HG03469 (cell line): ENCODE measurements at regions not wholly inside any gene's neighbourhood (a gene's known extent, or its start where the extent isn't known, plus 50 kb on each side); places are given as distances from the start of the nearest gene placed in this dataset.

ENCODE experiments used
- ATAC-seq: cut with Tn5 transposase; IDR thresholded peaks from one replicate; pipeline ENCODE4 v1.9.1; 2021; ENCODE audit warnings: mild to moderate bottlenecking, moderate library complexity, moderate number of reproducible peaks; ENCODE audit not compliant: unreplicated experiment

DNA sequence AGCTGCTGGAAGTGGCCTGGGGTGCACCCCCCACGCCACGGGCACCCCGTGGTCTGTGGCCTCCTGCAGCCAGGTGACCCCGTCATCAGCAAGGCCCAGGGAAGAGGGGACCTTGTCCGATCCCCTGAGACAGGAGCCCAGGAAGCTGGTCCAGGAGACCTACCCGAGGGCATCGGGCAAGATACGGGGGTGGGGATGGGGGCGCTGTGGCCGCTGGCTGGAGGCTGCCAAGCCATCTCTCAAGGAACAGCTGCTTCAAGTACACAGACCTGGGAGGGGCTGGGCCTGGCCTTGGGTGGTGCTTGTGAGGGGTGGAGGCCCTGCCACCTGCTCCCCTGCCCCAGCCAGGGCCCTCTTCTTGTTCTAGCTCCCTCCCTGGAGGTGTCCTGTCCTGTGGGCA is 1272.1 kb downstream of the BRD1 start:
- ATAC-seq: no peak

DNA sequence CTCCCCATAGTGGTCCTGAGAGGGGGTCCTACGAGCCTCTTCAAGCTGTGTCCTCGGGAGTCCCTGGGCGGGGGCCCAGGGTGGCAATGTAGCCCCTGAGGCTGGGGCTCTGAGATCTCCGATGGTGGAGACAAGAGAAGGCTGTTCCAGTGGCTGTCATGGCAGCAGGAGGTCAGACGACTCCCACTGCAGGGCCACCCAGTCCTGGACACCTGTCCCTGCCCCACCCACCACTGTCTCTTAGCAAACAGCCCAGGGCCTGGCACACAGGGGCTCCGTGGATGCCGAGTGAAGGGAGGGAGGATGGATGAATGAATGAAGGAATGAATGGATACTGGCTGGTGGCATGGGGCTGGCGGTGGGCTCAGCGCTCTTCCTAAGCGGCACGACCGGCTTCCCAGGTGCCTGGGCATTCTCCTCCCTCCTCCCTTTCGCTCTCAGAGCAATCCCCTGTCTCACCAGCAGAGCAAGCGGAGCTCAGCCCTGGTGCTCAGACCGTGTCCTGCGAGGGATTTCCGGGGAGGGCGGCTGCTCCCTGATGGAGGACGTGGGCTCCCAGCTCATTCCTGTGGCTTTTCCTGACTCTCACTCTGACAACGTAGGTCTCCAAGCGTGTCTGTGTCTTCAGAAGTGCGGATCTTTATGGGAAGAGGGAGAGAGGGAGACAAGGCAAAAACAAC is 1272.6 kb downstream of the BRD1 start:
- ATAC-seq: no peak

DNA sequence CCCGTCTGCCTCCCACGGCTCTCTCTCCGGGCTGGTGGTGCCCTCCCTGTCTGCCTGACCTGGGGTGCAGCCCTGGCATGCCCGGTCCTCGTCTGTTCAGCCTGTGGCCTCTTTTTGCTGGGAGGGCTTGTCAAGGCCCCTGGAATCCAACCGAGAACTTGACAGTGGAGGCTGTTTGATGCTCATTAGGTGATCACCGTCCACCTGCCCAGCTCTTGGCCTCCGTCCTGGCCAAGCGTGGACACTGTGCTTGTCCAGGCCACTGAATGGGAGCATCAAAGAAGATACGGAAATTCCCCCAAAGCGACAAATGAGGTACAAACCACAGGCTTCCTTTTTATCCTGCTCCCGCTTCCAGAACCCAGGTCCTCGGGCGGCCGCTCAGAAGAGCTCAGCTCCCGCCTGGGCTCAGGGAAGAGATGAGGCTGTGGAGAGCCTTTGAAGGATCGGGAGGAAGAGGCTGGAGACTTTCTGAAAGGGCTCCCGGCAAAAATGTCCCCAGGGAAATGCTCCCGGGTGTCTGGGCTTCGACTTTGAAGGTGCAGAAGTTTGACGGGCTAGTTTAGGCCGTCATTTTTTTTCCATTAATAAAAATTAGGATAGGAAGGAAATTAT is 1273.9 kb downstream of the BRD1 start:
- no peak for ATAC-seq

DNA sequence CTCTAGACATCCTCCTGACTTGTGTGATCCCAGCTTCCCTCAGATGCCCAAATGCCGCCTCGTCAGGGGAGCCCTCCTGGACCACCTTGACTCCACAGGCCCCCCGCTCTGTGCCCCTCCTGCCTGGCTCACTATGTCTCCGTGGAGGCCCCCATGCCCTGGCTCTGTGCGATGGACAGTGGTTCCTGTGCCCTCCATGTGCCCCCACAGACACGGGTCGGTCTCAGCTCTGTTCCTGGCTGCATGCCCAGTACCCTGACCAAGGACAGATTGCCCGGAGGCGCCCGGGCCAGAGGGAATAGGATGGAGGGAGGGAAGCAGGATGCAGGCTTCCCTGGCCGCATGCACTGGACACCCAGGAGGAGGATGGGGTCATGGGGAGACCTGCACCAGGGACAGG is 1274.6 kb downstream of the BRD1 start:
- ATAC-seq: no peak

DNA sequence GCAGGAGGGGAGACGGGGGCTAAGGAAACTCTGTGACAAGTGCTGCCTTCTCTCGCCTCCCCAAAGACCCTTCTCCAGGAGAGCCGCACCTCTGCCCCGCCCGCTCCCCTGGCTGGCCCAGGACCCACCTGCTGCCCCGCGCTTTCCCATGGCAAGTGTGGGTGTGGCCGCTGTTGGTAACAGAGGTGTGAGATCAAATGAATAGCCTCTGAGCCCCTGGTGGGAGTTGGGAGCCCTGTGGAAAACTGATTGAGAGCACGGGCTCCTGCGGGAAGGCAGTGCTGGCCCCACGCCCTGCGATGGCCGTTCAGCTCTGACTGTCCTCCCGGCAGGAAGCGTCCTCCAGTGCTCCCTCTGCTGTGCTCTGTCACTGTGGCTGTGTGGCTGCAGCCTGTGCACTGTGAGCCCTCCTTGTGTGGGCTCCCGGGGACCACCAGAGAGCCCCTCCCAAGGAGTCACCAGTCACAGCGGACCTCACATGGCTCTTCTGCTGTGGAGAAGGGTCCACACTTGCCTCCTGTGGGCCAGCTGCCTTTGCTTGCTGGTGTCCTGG is 1275.9 kb downstream of the BRD1 start:
- no peak for ATAC-seq

DNA sequence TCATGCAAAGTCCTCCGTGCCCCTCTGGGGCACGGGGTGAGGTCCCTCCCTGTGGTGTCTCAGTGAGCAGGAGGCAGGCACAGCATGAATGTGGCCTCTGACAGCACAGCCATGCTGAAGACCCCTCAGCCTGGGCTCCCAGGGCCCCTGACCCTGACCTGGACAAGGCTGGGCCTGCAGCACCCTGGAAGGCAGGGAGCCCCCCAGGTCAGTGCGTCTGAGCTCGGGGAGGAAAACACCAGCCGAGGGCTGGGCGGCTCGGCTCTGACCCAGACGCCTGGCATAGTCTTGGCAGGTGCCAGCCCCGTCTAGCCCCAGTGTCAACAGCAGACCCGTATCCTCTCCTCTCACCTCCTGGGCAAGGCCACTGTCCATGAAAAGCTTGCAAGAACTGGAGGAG is 1276.6 kb downstream of the BRD1 start:
- no peak for ATAC-seq

DNA sequence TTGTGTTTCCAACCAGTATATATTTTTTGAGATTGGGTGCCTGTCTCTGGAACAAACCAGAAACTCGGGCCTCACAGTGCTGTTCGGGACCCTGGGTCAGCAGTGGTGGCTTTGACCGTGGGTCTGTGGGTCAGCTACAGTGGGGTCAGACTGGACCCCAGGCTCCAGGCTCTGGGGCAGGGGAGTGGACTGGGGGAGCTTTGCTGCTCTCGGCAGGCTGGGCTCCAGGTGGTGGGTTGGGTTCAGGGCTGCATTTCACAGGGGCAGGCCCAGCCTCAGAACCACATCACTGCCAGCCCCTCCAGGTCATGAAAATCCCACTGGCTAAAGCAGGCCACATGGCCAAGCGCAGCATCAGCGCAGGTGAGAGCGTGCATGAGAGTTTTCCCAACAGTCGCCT is 1279.3 kb downstream of the BRD1 start:
- ATAC-seq: no peak

DNA sequence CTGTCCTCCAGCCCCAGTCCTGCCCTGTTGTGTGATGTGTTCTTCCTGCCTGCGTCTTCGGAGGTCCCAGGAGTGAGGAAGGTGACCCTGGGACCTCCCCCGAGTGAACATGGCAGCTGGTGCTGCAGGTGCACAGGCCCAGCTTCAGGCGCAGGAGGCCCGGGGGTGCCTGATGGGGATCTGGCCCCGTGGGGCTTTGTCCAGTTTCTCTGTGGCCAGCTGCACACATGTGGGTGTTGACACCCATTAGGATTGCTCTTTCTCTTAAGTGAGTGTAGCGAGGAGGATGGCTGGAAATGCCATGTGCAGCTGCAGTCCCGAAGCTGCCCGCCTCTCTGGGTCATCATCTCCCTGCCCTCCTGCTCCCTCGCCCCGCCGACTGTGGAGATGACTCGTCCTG is 1279.7 kb downstream of the BRD1 start:
- no peak for ATAC-seq

DNA sequence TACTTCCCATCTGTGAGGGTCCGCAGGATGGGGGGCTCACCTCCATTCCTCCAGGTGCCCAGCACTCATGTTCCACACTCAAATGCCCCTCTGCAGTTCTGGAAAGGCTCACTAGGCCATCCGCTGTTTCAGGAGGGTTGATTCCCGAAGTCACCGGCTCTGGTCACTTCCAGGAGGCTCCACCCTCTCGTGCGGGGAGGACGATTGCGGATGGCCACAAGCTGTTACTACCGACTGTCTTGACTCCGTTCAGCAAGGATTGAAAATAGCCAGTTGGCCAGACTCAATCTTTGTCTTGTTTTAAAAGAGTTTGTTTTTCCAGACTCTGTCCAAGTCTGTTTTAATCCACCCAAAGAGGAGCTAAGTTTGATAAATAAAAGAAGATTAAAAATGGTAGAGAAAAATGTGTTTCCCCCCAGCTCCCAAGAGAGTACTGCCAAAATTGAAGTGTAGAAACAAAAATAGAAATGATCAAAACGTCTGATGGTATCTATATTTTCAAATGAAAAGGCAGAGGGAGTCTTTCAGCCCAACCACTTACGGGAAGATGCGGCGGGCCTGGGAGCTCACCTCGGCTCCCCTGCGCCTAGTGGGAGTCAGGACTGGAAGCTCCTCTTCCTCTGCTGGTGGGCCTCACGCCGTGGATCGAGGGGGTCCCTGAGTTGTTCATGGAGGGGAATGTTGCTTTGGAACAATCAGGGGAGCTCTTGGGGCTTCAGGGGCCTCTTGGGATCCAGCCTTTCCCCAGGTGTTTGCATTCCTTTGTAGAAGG is 1280.8 kb downstream of the BRD1 start:
- ATAC-seq: no peak

DNA sequence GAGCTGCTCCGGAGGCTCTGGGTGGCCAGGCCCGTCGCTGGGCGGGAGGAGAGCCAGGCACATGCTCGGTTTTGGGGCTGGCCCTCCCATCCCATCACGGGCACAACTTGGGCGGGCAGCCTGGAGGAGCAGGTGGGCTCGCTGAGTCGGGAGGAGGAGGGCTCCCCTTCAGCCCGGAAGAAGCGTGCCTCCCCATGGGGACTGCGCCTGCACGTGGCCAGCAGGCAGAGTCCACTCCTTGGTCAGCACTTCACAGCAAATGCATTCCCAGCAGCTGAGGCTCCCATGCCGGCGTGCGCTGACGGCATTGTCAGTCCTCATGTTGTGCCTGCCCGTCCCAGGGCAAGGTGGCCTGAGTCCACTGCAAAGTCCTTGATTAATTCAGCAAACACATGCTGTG is 1281.7 kb downstream of the BRD1 start:
- ATAC-seq: no peak

DNA sequence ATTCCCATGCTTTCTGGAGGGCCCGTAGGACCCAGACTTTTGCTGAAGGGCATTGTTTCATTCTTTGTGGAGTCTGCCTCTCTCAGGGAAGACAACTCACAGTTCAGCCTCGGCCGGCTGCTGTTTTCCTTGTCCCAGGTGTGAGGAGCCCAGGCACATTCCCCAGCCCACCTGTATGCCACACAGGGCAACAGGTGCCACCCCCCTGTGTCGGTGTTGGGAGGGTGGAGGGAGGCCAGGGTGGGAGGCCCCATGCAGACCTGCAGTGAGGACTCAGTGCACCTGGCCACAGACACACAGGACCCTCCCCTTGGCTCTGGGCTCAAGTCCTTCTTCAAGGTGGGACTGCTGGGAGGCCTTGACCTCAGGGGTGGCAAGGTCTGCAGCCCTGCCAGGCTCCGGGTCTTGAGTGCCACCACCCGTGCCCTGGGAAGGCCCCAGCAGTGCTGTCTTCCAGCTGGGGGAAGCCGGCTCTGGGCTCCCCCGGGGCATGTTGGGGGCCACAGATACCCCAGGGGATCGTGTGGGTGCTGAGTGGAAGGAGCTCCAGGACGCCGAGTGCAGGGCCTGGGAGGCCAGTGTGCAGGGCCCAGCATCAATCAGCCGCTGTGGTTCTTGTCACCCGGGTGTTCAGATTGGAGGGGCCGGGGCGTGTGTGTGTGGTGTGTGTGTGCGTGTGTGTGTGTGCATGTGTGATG is 1286.1 kb downstream of the BRD1 start:
- ATAC-seq: no peak

DNA sequence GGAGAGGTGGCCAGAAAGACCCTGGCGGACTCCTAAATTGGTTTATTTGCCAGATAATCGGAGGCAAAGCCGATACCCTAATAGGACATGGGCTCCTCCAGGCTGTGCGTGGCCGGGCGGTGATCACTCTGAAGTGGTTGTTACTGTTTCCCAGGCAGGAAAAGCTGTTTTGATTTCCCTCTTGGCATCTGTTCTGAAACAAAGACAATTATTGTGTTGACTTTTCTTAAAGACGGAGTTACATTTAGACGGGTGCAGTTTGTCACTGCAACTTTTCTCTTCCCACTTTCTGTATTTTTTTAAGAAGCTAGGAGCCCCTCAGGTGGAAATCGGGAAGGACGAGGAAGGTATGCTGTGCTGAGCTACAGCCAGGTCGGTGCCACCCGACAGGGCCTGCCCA is 1288.4 kb downstream of the BRD1 start:
- no peak for ATAC-seq

DNA sequence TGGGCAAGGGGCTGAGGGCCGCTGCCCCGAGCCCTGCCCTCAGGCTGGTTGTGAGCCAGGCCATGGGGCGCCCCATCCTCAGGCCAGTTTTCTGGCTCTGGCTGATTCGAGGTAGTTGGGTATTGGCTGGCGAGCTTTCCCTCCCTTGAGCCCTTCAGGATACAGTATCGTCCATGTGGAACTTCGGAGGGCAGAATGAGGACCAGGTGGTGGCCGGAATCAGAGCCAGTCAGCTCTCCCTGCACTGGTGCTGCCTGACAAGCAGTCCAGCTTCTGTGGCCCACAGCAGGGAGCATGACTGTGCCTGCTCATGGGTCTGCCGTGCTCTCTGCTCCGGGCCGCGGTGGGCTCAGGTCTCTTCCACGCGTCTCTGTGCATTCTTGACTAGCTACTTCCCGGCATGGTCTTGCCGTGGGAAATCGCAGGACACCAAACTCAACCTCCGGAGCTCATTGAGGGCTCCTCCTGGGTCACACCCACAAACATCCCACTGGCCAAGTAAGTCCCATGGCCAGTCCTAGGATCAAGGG is 1289.3 kb downstream of the BRD1 start:
- ATAC-seq: no peak

DNA sequence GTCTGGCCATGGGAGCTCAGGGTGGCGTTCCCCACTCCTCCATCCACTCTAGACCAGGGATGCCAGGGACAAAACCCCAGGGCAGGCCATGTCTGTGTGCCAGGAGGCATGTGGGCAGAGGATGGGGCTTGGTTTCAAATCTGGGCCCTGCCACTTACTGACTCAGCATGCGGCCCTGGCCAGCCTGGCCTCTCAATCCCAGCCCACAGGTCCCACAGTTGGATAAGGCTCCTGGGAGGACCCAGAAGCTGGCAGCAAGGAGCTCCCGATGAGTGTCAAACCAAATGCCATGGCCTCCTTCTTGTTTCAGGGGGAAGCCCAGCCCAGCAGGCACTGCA is 1290.4 kb downstream of the BRD1 start:
- no peak for ATAC-seq

DNA sequence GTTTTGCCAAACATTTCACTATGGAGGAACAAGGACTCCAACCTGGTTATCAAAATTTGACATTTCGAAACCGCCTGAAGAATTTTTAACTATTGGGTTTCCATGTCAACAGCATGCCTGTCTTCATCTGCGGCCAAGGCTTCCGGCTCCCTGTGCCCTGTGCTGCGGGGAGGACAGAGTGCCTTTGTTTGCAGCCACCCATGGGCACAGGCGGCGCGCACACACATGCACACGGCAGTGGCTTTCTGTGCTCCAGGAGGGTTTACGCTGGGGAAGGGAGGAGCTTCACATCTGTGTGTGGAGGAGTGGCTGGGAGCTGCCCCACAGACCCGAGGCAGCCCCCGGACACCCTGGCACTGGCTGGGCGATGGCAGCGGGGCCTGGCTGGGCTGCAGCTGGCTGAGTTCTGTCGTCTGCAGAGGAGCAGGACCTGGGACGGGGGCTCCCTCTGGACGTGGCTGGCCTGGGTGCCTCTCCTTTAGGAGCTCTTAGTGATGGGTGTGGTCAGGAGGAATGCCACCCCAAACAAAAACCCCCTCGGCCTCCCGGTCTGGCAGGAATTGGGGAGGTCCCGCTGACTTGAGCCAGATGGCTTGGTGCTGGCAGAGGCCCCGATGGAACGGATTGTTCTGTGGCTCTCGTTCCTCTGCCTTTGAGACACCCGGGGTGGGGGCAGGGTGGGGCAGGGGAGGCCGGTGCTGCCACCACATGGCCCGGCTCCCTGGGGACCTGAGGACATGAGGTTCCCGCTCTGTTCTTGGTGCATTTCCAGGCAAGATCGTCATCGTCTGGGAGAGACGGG is 1290.9 kb downstream of the BRD1 start:
- ATAC-seq: no peak

DNA sequence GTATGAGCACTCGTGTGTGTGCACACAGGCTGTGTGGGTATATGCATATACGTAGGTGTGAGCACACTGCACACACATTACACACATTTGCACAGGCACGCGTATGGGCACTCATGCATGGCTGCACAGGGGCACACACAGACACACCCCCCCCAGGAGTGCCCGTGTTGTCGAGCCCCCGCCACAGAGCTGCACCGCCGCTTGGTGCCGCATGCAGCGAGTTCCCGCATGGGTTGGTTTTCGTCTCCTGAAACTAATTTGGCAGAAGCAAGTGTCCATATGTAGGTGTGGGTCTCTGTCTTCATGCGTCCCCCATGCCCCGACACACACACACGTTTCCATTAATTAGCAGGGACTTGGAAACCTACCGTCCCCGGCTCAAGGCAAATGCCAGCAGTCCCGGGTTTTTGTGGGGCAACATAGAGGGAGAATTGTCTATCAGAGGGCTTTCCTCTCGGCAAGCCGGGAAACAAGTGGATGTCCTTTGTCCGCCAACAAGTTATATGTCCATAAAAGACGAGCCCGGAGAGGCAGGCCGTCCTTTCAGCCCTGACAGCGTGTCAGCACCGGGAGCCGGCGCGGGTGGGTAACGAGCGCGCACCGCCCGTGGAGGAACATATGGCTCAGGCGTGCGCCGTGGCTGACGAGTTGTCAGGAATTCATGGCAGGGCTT is 1291.7 kb downstream of the BRD1 start:
- no peak for ATAC-seq

DNA sequence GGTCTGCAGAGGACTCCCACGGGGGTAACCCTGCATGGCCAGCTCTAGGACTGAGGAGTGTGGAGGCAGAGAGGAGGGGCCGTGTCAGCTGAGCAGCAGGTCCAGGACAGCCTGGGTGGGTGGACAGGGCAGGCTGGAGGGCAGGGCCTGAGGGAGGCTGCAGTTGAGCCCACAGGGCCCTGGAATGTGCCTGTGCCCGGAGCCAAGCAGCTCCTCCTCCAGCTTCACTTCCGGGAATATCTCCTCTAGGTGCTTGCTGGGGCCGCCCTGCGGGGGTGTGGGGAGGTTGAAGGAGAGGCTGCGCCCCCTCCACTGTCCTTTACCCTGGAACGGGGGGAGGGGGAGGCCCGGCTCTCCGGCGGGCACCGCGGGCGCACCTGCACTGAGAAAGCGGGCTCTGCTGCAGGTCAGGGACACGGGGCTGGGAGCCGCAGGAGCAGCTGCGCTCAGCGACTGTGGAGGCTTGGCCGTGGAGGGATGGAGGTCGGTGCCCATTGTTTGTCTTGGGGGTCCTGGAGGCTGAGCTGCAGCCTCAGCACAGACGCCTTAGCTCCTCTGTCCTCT is 1293.2 kb downstream of the BRD1 start:
- no peak for ATAC-seq

DNA sequence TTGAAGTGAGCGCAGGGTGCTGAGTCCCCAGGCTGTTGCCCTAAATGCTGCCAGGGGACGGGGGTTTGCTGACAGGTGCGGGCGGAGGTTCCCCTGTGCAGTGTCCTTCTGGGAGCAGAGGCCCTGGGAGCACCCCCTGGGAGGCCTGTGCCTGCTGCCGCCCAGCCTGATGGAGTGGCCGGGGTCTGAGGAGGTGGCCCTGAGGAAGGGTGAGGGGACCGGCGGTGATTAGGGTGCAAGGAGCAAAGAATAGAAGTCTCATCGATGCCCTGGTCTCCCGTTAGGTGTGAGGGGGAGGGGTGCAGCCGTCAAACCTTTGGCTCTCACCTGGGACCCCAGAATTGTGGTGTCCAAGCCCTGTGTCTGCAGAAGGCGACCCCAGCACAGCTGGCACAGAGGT is 1294.7 kb downstream of the BRD1 start:
- ATAC-seq: no peak

DNA sequence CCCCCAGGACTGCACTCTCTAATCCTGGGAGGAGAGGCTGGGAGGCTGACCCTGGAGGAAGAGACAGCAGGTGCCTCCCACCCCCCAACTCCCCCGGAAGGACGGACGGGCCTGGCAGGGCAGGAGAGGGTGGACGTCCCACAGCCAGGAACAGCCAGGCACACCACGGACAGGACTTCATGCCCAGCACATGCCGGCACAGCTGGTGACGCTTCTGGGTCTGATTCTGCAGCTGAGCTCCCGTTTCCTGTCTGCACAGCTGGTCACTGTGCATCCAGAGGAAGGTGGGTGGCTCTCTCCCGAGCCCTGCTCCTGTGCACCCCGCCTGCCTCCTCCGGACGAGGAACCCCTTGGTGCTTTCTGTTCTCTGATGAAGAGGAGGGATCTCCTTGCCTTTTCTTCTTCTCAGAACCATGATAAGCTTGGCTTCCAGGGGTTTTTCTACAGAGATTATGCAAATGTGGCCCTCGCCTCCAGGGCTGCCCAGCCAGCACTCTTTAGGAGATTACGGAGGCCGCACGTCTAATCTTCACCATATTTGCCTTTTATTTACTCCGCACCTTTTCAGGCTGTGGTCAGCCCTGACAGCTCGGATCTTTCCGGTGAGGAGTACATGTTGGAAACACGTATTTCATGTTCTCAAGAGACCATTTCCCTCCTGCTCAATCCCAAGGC is 1295.8 kb downstream of the BRD1 start:
- ATAC-seq: no peak
